Stimulated activated CD4-positive, alpha-beta T cell treated with anti-CD3 and anti-CD28 coated beads, Interleukin-1b, Interleukin-23, amount 100 ng/mL, for 24 hours (primary cell): ENCODE measurements at regions not wholly inside any gene's neighbourhood (a gene's known extent, or its start where the extent isn't known, plus 50 kb on each side); places are given as distances from the start of the nearest gene placed in this dataset.

Experiments
- DNase-seq, 4 experiments: peaks; one replicate each; pipeline ENCODE4 v3.0.0-alpha.2; 2020; ENCODE audit warnings: low read depth in 4 of 4, low spot score in 1 of 4

- no peak for DNase-seq
Measured at GRCh38 chr11:43545610-43546009, 134.9 kb upstream of the HSD17B12 start.

- no peak for DNase-seq
Measured at GRCh38 chr11:43546561-43547429, 133.7 kb upstream of the HSD17B12 start.

- DNase-seq: no peak
Measured at GRCh38 chr11:43547430-43547831, 133.1 kb upstream of the HSD17B12 start.

GRCh38 chr11:43547889-43548381 lies 132.6 kb upstream of the HSD17B12 start:
- no peak for DNase-seq

GRCh38 chr11:43548916-43549315 lies 131.6 kb upstream of the HSD17B12 start:
- DNase-seq: no peak

GRCh38 chr11:43549624-43550023 lies 130.9 kb upstream of the HSD17B12 start:
- DNase-seq: no peak

GRCh38 chr11:43550714-43551113 lies 129.8 kb upstream of the HSD17B12 start:
- no peak for DNase-seq

GRCh38 chr11:43554148-43554473 lies 126.4 kb upstream of the HSD17B12 start:
- DNase-seq: no peak

- DNase-seq: no peak
Measured at GRCh38 chr11:43555186-43555585, 125.4 kb upstream of the HSD17B12 start.

- no peak for DNase-seq
Measured at GRCh38 chr11:43555816-43556611, 124.5 kb upstream of the HSD17B12 start.

- DNase-seq: no peak
Measured at GRCh38 chr11:43556612-43557375, 123.7 kb upstream of the HSD17B12 start.

GRCh38 chr11:43557553-43558110 lies 122.9 kb upstream of the HSD17B12 start:
- no peak for DNase-seq

GRCh38 chr11:43558146-43558545 lies 122.4 kb upstream of the HSD17B12 start:
- DNase-seq: no peak

- no peak for DNase-seq
Measured at GRCh38 chr11:43558556-43559127, 121.9 kb upstream of the HSD17B12 start.

- no peak for DNase-seq
Measured at GRCh38 chr11:43561832-43562231, 118.7 kb upstream of the HSD17B12 start.

- no peak for DNase-seq
Measured at GRCh38 chr11:43567396-43567975, 113.1 kb upstream of the HSD17B12 start.

- DNase-seq: no peak
Measured at GRCh38 chr11:43573233-43573632, 107.3 kb upstream of the HSD17B12 start.

GRCh38 chr11:43573873-43574272 lies 106.7 kb upstream of the HSD17B12 start:
- DNase-seq: no peak

GRCh38 chr11:43574411-43574810 lies 106.1 kb upstream of the HSD17B12 start:
- no peak for DNase-seq
